ENCODE measurements at regions not wholly inside any gene's neighbourhood (a gene's known extent, or its start where the extent isn't known, plus 50 kb on each side); places are given as distances from the start of the nearest gene placed in this dataset.

- TF ChIP-seq POLR2AphosphoS5 (IDR thresholded peaks at IDR 0.05; ENCODE audit: low read depth, low read length) (no peak), POLR2A (IDR thresholded peaks at IDR 0.05; ENCODE audit: low read depth, low read length) (no peak), TAF1 (IDR thresholded peaks at IDR 0.05; ENCODE audit: borderline replicate concordance, low read depth, low read length) (no peak)
Measured at GRCh38 chr3:168191856-168192255, 96.1 kb upstream of the GOLIM4 start.
